GM12864 (cell line): ENCODE measurements at regions not wholly inside any gene's neighbourhood (a gene's known extent, or its start where the extent isn't known, plus 50 kb on each side); places are given as distances from the start of the nearest gene placed in this dataset.
"Not testable (repeated sequence)": the region's sequence is repeated elsewhere in the genome, so short reads cannot be mapped to it uniquely, and the experiment has no call there.

Experiments used
- DNase-seq: peaks from one replicate; pipeline ENCODE4 v3.0.0-alpha.2; 2011; ENCODE audit warnings: low read depth
- H3K4me3 ChIP-seq: 2 replicates; pipeline ENCODE4 v1.5.1; 2011; ENCODE audit warnings: mild to moderate bottlenecking, low read depth, low read length, control low read depth
- TF ChIP-seq, protein P1 (sequence below): IDR thresholded peaks from 2 replicates; pipeline ENCODE4 v1.5.1; 2011; ENCODE audit warnings: low read depth, mild to moderate bottlenecking, moderate library complexity, low read length, control low read depth, inconsistent platforms; ENCODE audit errors: missing control alignments

GRCh38 chr20:40009542-40009941, 679.5 kb downstream of the MAFB start:
- no peak overlapping the region for H3K4me3 ChIP-seq
- TF ChIP-seq, protein P1, sequence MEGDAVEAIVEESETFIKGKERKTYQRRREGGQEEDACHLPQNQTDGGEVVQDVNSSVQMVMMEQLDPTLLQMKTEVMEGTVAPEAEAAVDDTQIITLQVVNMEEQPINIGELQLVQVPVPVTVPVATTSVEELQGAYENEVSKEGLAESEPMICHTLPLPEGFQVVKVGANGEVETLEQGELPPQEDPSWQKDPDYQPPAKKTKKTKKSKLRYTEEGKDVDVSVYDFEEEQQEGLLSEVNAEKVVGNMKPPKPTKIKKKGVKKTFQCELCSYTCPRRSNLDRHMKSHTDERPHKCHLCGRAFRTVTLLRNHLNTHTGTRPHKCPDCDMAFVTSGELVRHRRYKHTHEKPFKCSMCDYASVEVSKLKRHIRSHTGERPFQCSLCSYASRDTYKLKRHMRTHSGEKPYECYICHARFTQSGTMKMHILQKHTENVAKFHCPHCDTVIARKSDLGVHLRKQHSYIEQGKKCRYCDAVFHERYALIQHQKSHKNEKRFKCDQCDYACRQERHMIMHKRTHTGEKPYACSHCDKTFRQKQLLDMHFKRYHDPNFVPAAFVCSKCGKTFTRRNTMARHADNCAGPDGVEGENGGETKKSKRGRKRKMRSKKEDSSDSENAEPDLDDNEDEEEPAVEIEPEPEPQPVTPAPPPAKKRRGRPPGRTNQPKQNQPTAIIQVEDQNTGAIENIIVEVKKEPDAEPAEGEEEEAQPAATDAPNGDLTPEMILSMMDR, result no peak
- DNase-seq, result no peak

GRCh38 chr20:40008177-40008576, 680.9 kb downstream of the MAFB start:
- no peak for DNase-seq
- TF ChIP-seq, protein P1, result no peak
- no peak overlapping the region for H3K4me3 ChIP-seq

DNA sequence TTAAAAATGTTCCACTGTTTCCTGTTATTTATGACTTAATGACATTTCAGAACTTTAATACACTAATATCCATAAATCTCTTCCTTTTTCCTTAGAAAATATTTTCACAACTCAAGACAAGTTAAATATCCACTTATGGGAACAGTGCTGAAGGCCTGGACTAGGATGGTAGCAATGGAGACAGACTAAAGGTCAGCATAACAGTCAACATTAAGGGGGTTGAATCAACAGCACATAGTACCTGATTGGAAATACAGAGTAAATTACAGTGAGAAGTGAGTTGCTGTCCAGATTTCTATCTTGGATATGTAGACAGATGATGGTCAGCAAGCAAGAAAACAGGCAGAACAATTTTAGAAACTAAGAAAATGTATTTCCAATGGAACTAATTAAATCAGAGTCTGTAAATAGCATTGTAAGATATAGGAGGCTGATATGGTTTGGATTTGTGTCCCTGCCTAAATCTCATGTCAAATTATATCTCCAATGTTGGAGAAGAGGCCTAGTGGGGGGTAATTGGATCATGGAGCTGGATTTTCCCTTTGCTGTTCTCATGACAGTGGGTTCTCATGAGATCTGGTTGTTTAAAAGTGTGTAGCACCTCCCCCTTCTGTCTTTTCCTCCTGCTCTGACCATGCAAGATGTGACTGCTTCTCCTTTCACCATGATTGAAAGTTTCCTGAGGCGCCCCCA, 682.7 kb downstream of the MAFB start:
- TF ChIP-seq, protein P1, result no peak
- no peak for DNase-seq
- H3K4me3 ChIP-seq, result no peak overlapping the region

GRCh38 chr20:40004092-40004491, 684.9 kb downstream of the MAFB start:
- H3K4me3 ChIP-seq, DNase-seq: not testable (repeated sequence)

DNA sequence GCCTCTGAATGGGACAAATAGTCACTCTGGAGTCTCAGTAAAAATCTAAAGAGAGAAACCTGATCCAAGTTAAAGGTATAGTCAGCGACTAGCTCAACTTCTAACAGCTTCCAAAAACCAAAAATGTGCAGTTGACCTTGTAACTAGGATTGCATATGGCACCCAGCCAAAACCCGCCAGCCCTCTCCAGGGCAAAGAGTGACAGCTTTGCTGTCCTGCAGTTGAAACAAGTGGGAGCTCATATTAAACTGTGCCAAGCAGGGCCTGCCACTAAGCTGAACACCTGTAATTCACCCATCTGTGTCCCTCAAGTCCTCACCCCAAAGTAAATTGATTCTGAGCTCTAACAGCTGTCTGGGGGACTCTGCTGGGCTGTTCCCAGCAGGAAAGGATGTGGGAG, 695.3 kb downstream of the MAFB start:
- DNase-seq, result no peak
- H3K4me3 ChIP-seq, result no peak overlapping the region
- TF ChIP-seq, protein P1, result no peak

DNA sequence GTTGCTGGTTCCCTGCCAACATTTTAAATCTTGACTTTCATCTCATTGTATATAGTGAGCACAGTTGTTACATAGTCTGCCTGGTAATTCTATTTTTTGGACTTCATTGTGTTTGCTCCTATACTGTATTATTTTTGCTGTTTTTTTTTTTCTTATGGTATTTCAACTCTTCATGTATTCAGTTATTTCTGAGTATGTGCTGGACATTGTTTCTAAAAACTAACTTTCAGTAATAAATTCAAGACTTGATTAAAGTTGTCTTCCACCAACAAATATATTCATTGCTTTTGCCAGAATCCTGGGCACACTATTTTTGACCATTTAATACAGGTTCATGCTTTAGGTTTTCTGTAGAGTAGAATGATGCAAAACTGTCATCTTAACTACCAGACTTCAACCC, 698.3 kb downstream of the MAFB start:
- no peak for DNase-seq
- no peak overlapping the region for H3K4me3 ChIP-seq
- TF ChIP-seq, protein P1, result no peak

DNA sequence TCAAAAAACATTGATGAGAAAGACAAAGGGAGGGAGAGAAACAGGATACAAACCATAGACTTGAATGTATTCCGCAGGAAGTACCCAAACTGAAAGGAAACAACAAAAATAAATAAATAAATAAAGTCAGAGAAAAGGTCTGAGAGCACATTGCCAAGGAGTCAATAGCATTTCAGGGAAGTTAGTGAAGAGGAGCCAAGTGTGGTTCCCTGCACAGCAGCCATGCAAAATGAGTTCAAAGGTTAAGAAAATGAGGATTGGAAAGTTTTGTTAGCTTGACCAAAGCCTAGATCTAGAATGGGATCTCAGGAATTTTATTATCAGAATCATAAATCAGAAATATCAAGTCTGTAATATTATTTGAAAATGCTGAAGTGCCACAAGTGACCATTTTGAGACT, 700.0 kb downstream of the MAFB start:
- H3K4me3 ChIP-seq, result no peak overlapping the region
- TF ChIP-seq, protein P1, result no peak
- DNase-seq, result no peak
